GM19238 (cell line): ENCODE measurements at regions not wholly inside any gene's neighbourhood (a gene's known extent, or its start where the extent isn't known, plus 50 kb on each side); places are given as distances from the start of the nearest gene placed in this dataset.

Source experiments
- DNase-seq: peaks from one replicate; pipeline ENCODE4 v3.0.0; 2011; ENCODE audit warnings: low spot score; ENCODE audit not compliant: insufficient read length

DNA sequence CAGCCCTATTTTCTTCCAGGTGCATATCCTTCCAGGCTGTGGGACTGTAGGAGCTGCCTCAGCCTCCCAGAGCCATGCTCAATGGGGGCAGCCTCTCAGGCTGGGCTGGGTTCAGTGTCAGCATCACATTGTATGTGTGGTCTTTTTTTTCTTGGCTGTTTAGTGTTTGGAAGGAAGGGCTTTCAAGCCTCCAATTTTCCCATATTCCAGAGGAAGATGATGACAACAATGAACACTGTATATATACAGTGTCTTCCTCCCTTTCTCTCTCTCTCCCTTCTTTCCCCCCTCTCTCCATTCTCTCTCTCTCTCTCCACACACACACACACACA, 326.4 kb downstream of the DYSF start:
- DNase-seq, result no peak

DNA sequence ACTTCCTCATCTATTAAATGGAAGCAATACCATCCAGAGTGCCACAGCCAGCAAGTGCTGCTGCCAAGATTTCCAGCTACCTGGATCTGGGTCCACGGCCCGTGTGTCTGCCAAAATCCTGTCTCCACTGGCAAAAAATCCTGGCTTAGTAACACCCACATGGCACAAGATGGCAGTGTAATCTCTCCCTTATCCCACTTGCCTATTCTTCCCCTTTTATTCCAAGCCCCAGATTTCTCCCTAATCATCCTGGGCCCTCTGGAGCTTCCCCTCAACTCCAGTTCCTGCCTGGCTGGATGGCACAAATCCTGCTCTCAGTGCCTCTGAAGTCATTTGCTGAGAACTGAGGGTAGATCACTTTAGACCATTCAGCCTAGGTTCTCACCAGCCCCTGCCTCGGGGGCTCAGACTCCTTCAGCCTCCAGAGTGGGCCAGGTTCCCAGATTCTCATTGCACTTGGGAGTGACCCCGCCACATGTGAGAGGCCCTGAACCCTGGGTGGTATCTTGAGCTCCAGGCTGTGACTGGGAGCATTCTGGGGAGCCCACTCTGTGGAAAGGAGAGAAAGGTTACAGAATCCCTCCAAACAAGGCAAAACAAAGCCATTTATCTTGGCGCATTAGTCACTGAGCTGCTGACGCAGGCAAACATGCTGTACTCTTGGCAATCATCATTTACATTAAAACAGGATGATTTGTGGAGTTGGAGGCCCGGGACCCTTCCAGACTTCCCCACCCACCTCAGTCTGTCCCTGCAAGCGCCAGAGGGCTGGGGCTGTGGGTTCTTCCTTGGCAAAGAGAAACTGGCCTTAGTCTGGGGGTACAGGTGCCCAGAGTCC, 325.8 kb downstream of the DYSF start:
- DNase-seq, result no peak

DNA sequence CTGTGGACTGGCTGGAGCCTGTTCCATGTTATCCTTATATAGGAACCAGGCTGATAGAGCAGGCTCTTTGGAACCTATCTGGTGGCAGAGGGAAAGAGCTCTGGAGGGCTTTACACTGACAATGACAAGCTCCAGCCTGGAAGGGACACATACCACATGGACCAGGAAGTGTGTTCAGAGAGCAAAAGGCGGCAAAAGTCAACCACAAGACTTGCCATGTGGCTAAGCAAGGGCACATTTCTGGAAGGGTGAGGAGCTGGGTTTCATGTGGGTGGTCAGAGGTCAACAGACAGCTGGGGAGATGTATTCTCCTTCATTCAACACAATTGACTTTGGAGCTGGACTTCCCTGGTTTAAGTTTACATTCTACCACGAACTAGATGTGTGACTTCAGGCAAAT, 325.2 kb downstream of the DYSF start:
- no peak for DNase-seq

DNA sequence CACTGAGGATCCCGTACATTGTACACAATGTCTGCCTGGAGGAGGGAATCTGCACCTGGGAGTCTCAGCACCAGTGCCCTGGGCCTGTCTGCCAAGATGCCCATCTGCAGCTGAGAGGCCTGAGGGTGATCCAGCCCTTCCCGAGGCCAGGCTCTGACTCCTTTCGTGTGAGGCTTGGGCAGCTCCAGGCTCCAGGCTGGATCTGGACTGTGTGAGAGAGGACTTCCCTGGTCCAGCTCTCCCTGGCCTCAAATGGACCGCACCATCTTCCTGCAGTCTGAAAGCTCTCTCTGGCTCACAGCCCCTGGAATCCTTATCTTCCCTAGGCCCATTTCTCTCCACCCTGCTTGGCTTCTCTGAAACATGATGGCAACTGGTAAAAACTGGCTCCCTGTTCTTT, 324.6 kb downstream of the DYSF start:
- DNase-seq, result no peak

DNA sequence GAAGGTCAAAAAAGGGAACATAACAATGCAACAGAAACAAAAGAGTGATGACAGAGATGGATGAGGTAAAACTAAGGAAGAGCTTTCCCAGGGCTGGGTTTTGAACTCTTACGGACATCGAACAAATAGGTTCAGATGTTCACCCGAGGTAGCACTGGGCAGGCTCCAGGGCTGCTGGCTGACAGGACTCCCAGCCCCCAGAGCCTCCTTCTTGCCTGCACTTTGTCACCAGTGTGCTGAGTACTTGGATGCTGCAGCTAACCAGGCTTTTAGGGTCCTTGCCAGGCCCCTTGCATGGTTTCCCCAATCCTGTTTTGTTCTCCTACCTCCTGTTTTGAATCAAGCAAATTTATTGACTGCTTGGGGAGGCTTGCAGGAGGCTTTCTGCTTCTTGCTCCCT, 322.9 kb downstream of the DYSF start:
- no peak for DNase-seq

DNA sequence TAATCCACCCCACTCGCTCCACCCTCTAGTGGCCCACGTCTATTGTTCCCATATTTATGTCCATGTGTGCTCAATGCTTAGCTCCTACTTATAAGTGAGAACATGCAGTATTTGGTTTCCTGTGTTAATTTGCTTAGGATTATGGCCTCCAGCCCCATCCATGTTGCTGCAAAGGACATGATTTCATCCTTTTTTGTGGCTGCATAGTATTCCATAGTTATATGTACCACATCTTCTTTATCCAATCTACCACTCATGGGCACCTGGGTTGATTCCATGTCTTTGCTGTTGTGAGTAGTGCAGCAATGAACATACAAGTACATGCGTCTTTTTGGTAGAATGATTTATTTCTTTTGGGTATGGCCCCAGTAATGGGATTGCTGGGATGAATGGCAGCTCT, 319.9 kb downstream of the DYSF start:
- DNase-seq, result no peak

DNA sequence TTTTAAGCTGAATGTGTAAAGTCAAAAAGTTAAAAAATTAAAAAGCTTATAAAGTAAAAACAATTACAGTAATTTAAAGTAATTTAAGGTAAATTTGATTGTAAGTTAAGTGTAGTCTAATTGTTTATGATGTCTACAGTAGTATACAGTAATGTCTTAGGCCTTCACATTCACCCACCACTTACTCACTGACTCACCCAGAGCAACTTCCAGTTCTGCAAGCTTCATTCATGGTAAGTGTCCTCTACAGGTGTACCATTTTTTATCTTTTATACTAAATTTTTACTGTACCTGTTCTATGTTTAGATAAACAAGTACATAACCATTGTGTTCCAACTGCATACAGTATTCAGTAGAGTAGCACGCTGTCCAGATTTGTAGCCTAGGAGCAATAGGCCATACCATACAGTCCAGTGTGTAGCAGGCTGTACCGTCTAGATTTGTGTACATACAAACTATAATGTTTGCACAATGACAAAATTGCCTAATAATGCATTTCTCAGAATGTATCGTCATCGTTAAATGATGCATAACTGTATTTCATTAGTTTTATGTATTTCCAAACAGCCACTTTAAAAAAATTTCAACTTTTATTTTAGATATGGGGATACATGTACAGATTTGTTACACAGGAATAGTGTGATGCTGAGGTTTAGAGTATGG, 319.3 kb downstream of the DYSF start:
- DNase-seq, result no peak

DNA sequence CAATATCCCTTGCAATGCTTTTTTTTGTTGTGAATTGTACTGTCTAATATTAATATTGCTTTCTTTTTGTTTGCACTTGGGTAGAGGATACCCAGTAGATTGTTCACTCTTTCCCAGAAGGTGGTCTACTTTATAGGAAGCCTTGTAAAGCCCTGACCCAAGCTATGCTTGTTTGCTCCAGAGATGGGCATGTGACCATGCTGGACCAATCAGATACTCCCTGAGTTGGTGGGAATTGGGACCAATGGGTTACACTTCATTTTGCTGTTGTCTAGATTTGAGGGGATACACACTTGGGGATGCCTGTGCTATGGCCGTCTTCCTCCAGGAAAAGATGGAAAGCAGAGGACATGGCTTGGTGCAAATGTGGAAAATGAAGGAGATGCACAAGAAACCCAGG, 314.3 kb downstream of the DYSF start:
- DNase-seq, result no peak

DNA sequence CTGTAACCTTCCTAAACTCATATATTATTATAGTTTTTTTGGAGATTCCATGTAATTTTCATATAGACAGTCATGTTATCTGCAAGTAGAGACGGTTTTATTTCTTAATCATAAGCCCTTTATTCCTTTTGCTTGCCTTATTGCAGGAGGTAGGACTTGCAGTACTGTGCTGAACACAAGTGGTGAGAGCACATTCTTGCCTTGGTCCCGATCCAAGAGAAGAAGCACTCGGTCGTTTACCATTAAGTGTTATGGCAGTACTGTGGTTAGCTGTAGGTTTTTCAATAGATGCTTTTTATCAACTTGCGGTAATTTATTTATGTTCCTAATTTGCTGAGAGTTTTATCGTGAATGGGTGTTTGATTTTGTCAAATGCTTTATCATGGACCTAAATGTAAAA, 305.7 kb downstream of the DYSF start:
- DNase-seq, result no peak

DNA sequence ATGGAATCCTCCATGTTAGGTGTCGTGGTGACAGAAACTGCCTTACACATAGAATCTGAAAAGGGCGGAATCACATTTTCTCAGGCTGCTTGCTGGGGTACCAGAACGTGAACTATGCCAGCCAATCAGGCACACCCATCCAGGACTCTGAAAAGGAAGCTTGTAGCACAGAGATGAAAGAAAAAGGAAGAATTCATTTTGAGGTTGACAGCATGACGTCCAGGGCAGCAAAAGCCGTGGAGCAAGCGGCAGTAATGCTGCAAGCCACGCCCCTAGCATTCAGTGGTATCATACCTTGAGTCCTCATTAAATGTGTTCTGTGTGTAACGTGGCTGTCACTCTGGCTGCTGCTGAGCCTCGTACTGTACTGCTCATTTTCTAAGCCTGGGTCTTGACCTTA, 304.0 kb downstream of the DYSF start:
- DNase-seq, result no peak

DNA sequence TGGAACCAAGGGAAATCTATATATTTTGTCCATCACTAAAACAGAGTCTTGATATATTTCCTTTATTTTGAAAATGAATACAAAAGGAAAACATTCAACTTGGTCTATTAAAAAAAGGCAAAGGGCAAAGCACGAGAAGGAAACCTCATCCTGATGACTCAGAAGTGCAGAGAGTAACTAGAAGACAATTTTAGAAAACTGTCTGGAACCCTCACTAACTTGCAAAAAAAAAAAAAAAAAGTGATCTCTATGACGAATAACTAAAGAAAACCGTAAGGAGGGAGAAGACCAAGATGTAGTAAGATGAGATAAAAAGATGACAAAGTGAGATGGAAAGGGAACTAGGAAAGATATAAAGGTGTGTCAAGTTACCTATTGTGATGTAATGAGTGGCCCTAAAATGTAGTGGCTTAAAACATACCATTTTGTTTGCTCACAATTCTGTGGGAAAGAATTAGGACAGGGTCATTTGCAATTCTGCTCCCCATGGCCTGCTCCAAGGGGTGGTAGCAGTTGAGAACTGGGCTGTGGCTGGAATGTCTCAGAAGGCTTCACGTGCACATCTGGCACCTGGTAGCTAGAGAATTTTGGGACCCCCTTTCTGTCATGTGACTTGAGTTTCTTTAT, 303.0 kb downstream of the DYSF start:
- no peak for DNase-seq

DNA sequence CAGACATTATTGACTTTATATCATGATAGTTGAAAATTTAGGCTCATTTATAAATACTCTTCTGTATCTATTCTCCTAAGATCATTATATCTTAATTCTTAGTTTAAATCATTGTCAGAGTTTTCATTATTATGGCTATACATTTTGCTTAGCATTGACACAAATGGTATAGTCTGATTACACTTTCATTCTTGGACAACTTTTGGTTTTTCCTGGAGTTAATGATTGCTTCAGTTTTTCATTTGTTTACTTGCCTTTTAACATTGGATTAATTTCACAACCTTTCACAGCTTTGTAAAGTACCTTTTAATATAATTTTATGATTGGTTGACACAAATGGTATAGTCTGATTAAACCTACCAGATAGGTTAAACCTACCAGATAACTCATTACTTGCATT, 298.2 kb downstream of the DYSF start:
- DNase-seq, result no peak

DNA sequence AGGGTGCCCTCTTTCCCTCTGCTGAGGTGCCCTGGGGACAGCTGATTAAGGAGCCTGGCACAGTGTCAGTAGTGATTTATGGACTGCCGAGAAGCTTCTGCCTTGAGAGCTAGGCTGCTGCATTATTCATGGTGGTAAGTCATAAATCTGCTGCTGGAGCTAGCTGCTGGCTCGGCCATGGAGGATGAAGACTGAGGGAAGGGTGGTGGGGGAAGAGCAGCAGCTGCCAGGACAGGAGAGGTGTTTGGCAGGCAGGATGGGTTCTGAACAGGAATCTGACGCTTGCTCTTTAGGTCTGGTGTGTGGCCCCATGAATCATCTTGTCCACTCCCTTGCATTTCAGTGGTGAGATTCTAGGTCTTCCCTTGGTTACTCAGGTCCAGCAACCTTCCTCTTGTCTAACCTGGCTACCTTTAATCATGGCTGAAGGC, 296.3 kb downstream of the DYSF start:
- DNase-seq, result no peak

DNA sequence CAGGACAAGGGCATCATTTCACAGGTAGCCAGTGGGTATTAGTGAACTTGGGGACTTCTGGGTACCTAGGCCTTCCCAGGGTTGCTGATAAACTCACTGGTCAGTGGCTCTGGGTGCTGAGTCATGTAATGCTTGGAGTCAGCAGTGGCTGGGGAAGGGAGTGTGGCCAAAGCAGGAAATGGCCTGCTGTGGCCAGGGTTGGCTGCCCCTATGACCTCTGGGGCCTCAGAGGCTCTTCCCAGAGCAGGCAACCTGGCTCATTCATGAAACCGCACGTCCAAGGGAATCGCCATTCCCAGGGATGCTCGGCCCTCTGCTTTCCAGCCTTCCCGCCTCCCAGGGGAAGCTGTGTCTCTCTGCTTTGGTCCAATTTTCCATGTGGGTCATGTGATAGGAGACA, 294.9 kb downstream of the DYSF start:
- no peak for DNase-seq

DNA sequence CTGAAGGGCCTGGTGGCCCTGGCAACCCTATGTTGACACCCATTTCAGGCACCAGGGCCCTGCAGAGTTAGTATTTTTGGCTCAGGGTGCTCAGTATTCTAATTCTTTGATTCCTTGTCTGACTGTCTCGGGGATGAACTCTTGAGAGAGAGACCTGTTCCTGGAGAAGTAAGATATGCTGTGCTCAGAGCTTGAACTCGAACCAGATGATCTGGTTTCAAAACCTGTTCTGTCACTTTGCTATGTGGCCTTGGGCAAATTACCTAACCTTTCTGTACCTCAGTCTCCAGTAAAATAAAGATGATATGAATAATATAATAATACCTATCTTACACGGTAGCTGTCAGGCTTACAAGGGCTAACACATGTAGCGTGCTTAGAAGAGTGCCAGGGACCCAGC, 294.2 kb downstream of the DYSF start:
- no peak for DNase-seq

DNA sequence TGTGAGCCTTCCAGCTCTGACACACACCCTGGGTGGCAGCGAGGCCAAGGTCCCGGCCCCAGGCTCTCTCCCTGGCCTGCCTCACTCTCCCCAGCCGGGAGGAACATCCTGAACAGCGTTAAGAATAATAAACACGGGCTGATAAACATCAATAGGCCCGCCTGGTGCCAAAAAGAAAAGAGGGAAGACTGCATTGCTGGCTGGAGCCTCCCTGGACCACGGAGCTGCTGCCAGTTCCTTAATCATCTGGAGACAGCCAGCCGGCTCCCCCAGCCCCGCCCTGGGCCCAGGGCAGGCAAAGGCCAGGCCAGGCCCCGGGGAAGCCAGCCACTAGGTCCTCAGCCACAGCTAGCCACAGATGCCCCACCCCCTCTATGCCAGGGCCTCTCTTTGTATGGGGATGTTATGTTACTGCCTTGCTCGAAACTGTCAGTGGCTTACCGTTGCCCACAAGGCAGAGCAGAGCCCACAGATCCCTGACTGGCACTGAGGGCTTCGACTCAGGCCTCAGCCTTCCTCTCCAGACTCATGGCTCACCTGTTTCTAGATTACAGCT, 293.7 kb downstream of the DYSF start:
- DNase-seq, result no peak

DNA sequence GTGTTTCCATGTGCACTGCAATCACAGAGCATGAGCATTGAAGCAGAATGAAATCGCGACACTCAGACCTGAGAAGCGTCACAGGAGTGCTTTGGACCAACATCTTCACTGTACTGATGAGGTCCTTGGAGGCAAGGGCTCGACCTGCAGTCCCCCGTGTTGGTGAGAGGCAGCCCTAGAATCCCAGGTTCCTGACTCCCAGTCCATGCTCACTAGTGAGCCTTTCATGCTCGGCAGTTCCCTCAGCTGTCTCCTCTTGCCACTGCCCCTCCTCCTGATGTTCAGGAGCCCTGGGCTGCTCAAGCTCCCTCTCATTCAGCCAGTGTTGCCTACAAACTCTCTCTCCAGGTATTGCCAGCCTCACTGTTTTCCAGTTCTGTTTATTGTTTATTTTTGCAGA, 291.4 kb downstream of the DYSF start:
- DNase-seq, result no peak

DNA sequence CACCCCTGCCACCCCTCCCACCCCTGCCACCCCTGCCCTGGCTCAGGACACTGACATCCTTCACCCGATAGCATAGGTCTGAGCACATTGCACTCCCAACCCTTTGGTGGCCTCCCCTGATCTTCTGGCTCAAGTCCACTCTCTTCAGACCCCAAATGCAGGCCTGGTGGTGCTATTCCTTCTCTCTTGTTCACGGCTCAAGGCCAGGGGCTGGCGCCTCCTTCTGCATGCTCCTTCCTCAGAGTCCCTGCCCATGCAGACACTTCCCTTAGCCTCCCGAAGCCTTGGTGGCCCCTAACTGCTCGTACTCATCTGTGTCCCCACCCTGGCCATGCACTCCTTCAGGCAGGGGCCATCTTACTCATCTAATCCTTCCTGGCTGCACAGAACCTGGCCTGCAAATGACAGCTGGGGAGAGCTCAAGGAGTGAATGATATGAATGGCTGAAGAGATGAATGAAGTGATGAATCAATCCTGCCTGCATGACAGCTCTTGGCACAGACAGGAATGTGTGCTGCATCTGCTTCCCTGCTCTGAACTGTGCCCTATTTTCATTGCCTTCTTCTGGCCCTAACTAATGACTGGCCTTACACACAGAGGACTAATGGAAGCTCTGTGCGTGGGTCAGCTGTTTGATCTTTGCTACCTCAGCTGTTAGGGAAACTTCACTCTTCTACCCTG, 290.8 kb downstream of the DYSF start:
- no peak for DNase-seq

DNA sequence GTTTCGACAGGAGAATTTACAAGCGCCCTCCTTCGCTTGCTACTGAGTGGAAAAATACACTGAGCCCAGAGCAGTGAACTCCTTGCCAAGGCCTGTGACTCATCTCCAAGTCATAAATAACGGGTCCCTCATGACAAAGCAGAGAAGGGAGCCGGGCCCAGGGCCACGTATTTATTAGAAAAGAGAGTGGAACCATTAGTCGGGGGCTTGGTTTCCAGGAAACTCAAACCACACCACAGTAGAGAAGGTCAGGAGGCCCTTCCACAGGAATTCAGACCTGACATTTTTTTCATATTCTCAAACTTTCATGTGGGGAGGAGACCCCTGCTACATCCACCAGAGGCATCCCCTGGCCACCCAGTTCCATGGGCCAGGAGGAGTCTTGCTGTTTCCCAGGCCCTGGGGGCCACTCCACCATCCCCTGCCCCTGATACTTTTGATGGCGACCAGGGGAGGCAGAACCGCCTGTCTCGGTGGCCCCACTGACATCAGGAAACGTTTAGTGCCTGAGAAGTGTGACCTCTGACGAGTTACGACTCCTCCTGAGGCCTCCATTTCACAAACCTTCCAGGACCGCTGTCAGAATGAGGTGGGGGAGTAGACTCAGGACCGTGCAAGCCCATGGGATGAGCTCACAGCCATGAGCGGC, 289.7 kb downstream of the DYSF start:
- DNase-seq, result no peak

DNA sequence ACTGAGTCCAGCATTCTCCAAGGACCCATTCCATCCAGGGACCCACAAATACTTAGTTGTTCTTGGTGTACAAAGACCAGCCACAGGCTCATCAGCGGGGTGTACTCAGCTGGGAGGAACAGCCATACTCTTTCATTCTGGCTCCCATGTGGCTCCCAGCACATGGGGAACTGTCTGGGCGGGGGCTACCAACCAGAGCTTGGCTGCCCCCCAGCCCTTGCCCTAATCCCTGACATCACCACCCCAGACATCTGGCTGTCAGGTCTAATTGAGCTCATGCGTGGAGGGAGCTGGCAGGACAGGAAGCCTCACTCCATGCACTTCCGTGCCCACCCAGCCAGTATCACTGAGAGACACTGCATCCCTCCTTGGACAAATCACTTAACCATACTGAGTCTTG, 283.6 kb downstream of the DYSF start:
- DNase-seq, result no peak

DNA sequence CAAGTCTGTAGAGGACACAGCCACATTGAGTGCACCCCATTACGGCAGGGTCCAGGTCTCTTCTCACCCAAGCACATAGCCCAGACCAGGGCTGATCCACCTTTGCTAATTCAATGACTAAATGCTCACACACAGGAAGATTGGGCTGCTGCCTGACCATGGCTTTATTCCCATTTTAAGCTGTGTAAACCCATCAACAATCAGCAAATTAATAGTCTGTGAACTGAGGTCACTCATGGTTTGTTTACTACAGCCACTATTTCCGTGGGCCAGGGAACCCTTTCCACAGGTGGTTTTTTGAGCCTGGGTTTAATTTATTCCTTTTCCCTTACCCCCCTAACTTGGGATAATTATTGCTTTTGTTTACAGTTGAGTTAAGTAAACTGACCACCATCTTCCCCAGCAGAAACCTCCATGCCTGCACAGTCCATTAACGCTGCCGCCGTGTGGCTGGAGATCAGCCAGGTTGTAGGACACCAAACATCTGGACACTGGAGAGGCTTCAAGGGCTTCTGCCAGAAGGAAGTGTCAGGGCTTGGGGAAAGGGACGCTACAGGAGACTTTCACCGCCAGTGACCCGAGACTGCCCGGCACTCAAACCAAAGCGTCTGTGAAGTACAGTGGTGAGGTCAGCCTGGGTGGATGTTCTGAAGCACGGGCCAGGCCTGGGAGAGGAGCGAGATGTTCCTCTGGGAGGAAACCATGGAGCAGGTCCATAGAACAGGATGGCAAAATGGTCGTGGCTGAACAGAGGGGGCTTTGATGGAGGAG, 282.9 kb downstream of the DYSF start:
- DNase-seq, result no peak
